ENCODE measurements at regions not wholly inside any gene's neighbourhood (a gene's known extent, or its start where the extent isn't known, plus 50 kb on each side); places are given as distances from the start of the nearest gene placed in this dataset.

- TF ChIP-seq CTCF (conservative IDR thresholded peaks at IDR 0.05; ENCODE audit: low read length): no peak
- no peak overlapping the region for H3K4me3 ChIP-seq (ENCODE audit: low read length)
- no peak for DNase-seq (ENCODE audit: low read depth)
These were observed 51.1 kb upstream of the NHSL1 start for GRCh38 chr6:138550346-138550767.

- H3K4me3 ChIP-seq (ENCODE audit: low read length): no peak overlapping the region
- TF ChIP-seq CTCF (conservative IDR thresholded peaks at IDR 0.05; ENCODE audit: low read length): no peak
- no peak for DNase-seq (ENCODE audit: low read depth)
These were observed 54.9 kb upstream of the NHSL1 start for GRCh38 chr6:138554146-138554545.

- H3K4me3 ChIP-seq (ENCODE audit: low read length): no peak overlapping the region
- no peak for DNase-seq (ENCODE audit: low read depth)
- TF ChIP-seq CTCF (conservative IDR thresholded peaks at IDR 0.05; ENCODE audit: low read length): no peak
These were observed 56.2 kb upstream of the NHSL1 start for GRCh38 chr6:138555421-138555988.

GRCh38 chr6:138557147-138557546 lies 57.9 kb upstream of the NHSL1 start:
- TF ChIP-seq CTCF (conservative IDR thresholded peaks at IDR 0.05; ENCODE audit: low read length): no peak
- DNase-seq (ENCODE audit: low read depth): no peak
- H3K4me3 ChIP-seq (ENCODE audit: low read length): no peak overlapping the region

GRCh38 chr6:138559143-138559542 lies 59.8 kb upstream of the NHSL1 start:
- DNase-seq (ENCODE audit: low read depth): no peak
- no peak for TF ChIP-seq CTCF (conservative IDR thresholded peaks at IDR 0.05; ENCODE audit: low read length)
- H3K4me3 ChIP-seq (ENCODE audit: low read length): no peak overlapping the region

GRCh38 chr6:138560130-138560860 lies 61.0 kb upstream of the NHSL1 start:
- DNase-seq (ENCODE audit: low read depth): no peak
- no peak for TF ChIP-seq CTCF (conservative IDR thresholded peaks at IDR 0.05; ENCODE audit: low read length)

GRCh38 chr6:138562691-138563090 lies 63.4 kb upstream of the NHSL1 start:
- no peak overlapping the region for H3K4me3 ChIP-seq (ENCODE audit: low read length)
- TF ChIP-seq CTCF (conservative IDR thresholded peaks at IDR 0.05; ENCODE audit: low read length): no peak
- DNase-seq (ENCODE audit: low read depth): no peak

More at GRCh38 chr6:138560130-138560860, 61.0 kb upstream of the NHSL1 start:
- no peak overlapping the region for H3K4me3 ChIP-seq (ENCODE audit: low read length)

Data from AG10803 (cell line).